ENCODE measurements at regions not wholly inside any gene's neighbourhood (a gene's known extent, or its start where the extent isn't known, plus 50 kb on each side); places are given as distances from the start of the nearest gene placed in this dataset.

GRCh38 chr5:165914456-165914855 lies 2377.0 kb upstream of the WWC1 start:
- DNase-seq = no peak

- DNase-seq = no peak
Measured at GRCh38 chr5:165919196-165919595, 2372.2 kb upstream of the WWC1 start.

GRCh38 chr5:165920655-165921054 lies 2370.8 kb upstream of the WWC1 start:
- no peak for DNase-seq

- DNase-seq = no peak
Measured at GRCh38 chr5:165928971-165929370, 2362.5 kb upstream of the WWC1 start.

GRCh38 chr5:165940541-165940940 lies 2350.9 kb upstream of the WWC1 start:
- DNase-seq = no peak

GRCh38 chr5:165956854-165957253 lies 2334.6 kb upstream of the WWC1 start:
- DNase-seq = no peak

- DNase-seq = no peak
Measured at GRCh38 chr5:165981671-165982070, 2309.8 kb upstream of the WWC1 start.

GRCh38 chr5:165996201-165996875 lies 2295.1 kb upstream of the WWC1 start:
- no peak for DNase-seq

GRCh38 chr5:165999693-166000320 lies 2291.6 kb upstream of the WWC1 start:
- DNase-seq = no peak

- DNase-seq = no peak
Measured at GRCh38 chr5:166004006-166004405, 2287.4 kb upstream of the WWC1 start.

- no peak for DNase-seq
Measured at GRCh38 chr5:166013415-166013814, 2278.0 kb upstream of the WWC1 start.

GRCh38 chr5:166014256-166014655 lies 2277.2 kb upstream of the WWC1 start:
- no peak for DNase-seq

GRCh38 chr5:166018716-166019115 lies 2272.7 kb upstream of the WWC1 start:
- DNase-seq = no peak

GRCh38 chr5:166022065-166022464 lies 2269.4 kb upstream of the WWC1 start:
- DNase-seq = no peak

- DNase-seq = no peak
Measured at GRCh38 chr5:166024970-166025369, 2266.5 kb upstream of the WWC1 start.

GRCh38 chr5:166027582-166027981 lies 2263.9 kb upstream of the WWC1 start:
- DNase-seq = no peak

- DNase-seq = no peak
Measured at GRCh38 chr5:166031926-166032325, 2259.5 kb upstream of the WWC1 start.

- no peak for DNase-seq
Measured at GRCh38 chr5:166032601-166033000, 2258.8 kb upstream of the WWC1 start.

GRCh38 chr5:166045961-166046360 lies 2245.5 kb upstream of the WWC1 start:
- DNase-seq = no peak

- no peak for DNase-seq
Measured at GRCh38 chr5:166046956-166047355, 2244.5 kb upstream of the WWC1 start.

- DNase-seq = no peak
Measured at GRCh38 chr5:166050531-166050930, 2240.9 kb upstream of the WWC1 start.

GRCh38 chr5:166058660-166059059 lies 2232.8 kb upstream of the WWC1 start:
- no peak for DNase-seq

- DNase-seq = no peak
Measured at GRCh38 chr5:166062094-166062493, 2229.4 kb upstream of the WWC1 start.

GRCh38 chr5:166062719-166063118 lies 2228.7 kb upstream of the WWC1 start:
- no peak for DNase-seq

- no peak for DNase-seq
Measured at GRCh38 chr5:166063261-166063660, 2228.2 kb upstream of the WWC1 start.
